CD4-positive, alpha-beta T cell treated with Interleukin-17A for 4 hours (primary cell): ENCODE measurements at regions not wholly inside any gene's neighbourhood (a gene's known extent, or its start where the extent isn't known, plus 50 kb on each side); places are given as distances from the start of the nearest gene placed in this dataset.

Experiments used
- DNase-seq: peaks from one replicate; pipeline ENCODE4 v3.0.0-alpha.2; 2020; ENCODE audit warnings: mixed read lengths

- no peak for DNase-seq
Measured at GRCh38 chr15:98025237-98025636, 64.7 kb downstream of the ARRDC4 start.

GRCh38 chr15:98034731-98035130 lies 74.2 kb downstream of the ARRDC4 start:
- DNase-seq = no peak

DNA sequence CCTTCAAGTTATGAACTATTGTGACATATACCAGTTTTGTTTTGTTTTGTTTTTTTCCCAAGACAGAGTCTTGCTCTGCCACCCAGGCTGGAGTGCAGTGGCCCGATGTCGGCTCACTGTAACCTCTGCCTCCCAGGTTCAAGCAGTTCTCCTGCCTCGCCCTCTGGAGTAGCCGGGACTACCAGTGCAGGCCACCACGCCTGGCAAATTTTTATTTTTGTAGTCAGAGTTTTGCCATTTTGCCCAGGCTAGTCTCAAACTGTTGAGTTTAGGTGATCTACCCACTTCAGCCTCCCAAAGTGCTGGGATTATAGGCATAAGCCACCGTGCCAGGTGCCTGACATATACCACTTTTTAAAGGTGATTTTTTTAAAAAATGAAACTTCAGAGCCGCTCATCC lies 74.6 kb downstream of the ARRDC4 start:
- no peak for DNase-seq

DNA sequence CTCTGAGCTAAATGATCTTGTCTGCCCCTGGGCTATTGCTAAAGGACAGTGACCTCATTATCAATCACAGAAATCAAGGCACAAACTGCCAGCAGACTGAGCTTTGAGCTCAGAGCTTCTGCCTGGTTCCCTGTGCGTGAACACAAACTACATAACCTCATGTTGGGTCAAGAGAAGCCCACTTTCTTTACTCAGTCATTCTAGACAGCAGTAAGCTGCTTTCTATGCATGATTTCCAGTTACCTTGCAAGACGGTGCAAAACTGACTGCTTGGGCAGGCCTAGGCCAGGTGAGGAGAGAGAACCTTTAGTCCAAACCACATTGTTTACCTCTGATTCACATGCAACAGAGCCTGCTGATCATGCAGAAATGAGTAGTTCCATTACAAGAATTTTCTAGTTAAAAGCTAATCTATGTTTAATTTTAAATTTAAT lies 75.1 kb downstream of the ARRDC4 start:
- DNase-seq = no peak

- DNase-seq = no peak
Measured at GRCh38 chr15:98039596-98039995, 79.1 kb downstream of the ARRDC4 start.

- no peak for DNase-seq
Measured at GRCh38 chr15:98040146-98040545, 79.6 kb downstream of the ARRDC4 start.

- no peak for DNase-seq
Measured at GRCh38 chr15:98043160-98044014, 82.9 kb downstream of the ARRDC4 start.

GRCh38 chr15:98051734-98052133 lies 91.2 kb downstream of the ARRDC4 start:
- DNase-seq = no peak

GRCh38 chr15:98057453-98057852 lies 97.0 kb downstream of the ARRDC4 start:
- no peak for DNase-seq

DNA sequence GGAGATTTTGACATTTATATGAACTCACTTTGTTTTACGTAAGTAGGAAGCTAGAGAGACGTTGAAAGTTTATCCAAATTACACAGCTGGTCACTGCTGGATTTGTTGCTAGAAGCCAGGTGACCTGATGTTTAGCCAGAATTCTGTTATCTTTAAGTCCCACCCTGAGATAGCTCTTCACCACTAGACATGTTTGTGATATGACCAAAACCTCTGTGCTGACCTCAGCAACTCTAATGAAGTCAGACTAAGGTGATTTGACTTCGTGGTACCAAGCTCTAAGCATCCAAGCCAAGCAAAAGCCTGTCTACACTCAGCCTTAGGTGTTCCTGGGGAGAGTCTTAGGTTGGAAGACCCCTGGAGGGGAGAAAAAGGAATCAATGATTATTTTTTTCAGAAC lies 102.4 kb downstream of the ARRDC4 start:
- DNase-seq = no peak

- DNase-seq = no peak
Measured at GRCh38 chr15:98063315-98063714, 102.8 kb downstream of the ARRDC4 start.

- DNase-seq = no peak
Measured at GRCh38 chr15:98063871-98064270, 103.4 kb downstream of the ARRDC4 start.

- DNase-seq = no peak
Measured at GRCh38 chr15:98067339-98067738, 106.8 kb downstream of the ARRDC4 start.

- DNase-seq = no peak
Measured at GRCh38 chr15:98069256-98069655, 108.8 kb downstream of the ARRDC4 start.

- no peak for DNase-seq
Measured at GRCh38 chr15:98070137-98070536, 109.6 kb downstream of the ARRDC4 start.

- DNase-seq = no peak
Measured at GRCh38 chr15:98071786-98072185, 111.3 kb downstream of the ARRDC4 start.

GRCh38 chr15:98075441-98075840 lies 114.9 kb downstream of the ARRDC4 start:
- DNase-seq = no peak

- DNase-seq = no peak
Measured at GRCh38 chr15:98076021-98076816, 115.7 kb downstream of the ARRDC4 start.

DNA sequence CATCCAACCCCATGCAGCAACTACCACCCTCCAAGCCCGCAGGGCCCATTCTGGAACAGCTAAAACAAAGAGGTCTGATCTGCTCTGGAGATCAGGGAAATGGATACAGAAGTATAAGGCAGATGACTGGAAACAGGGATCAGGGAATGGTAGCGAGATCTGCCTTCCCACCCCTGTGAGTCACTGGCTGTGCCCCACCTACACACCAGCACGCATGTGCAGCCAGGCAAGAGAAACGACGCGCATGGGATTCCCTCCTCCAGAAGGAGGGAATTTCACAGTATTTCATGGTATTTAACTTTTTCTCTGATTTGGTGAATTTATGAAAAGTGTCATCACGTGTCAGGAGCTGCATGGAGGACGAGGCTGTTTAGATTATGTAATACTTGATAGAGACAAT lies 116.7 kb downstream of the ARRDC4 start:
- DNase-seq = no peak

DNA sequence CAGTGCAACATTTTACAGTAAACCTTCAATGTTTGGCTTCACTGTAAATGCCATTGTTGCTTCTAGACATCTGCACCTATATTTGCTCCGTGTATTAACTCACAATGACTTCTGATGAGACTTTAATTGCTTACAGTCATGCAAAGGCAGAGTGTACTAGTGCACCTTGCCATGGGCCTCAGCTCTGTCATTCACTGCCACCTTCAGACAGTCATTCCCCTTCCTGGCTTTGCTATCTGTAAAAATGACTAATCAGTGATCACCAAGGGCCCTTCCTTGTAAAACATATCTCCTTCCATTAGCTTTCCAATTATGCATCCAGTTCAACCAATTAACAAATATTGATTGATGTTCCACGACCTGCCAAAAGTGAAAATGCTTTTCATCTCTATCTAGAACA lies 120.3 kb downstream of the ARRDC4 start:
- no peak for DNase-seq

DNA sequence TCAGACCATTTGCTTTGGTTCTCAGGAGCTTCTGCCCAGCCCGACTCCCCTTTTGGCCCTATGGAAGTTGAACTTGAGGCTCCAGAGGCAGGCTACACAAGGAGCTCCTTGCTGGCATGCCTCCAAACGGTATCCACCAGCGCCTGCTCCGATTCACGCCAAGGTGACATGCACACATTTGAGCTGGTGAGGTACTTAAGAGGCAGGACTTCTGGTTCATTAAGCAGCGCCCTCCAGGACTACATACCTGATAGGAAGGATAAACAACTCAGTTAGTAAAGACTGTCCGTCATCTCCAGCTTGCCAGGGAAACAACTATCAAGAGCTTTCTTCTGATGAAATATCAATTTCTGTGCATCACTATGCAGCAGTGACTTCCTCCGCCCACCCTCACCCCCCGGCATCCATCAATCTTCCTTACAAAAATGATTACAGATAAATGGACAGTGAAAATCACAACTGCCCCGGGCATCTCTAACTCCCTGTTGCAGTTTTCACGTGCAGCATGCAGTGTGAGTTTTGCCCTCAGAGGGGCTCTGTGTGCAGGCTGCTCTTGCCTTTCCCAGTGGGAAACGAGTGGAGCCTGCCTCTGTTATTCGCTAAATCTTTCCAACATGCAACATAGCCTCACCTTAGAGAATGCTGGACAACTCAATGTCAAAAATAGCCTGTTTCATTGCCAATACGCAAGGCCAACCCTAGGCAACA lies 122.9 kb downstream of the ARRDC4 start:
- DNase-seq = no peak

- peak; percentile 43 for DNase-seq
Measured at GRCh38 chr15:98085003-98085639, 124.6 kb downstream of the ARRDC4 start.
